ENCODE measurements at regions not wholly inside any gene's neighbourhood (a gene's known extent, or its start where the extent isn't known, plus 50 kb on each side); places are given as distances from the start of the nearest gene placed in this dataset.
"Not testable (repeated sequence)": the region's sequence is repeated elsewhere in the genome, so short reads cannot be mapped to it uniquely, and the experiment has no call there.

GRCh38 chr11:3537254-3537653 is 104.5 kb downstream of the ART5 start:
- not testable (repeated sequence) for TF ChIP-seq ZMYM4 (CRISPR knock-in tag; IDR thresholded peaks at IDR 0.05); POLR2A (IDR thresholded peaks at IDR 0.05; ENCODE audit: insufficient read depth in 1 of 2, low read depth in 2 of 2, low read length in 2 of 2); CTCF (CRISPR knock-in tag; IDR thresholded peaks at IDR 0.05); SP1 (IDR thresholded peaks at IDR 0.05); SP1 (CRISPR knock-in tag; IDR thresholded peaks at IDR 0.05); KLF11 (CRISPR knock-in tag; IDR thresholded peaks at IDR 0.05); SMAD1 (CRISPR knock-in tag; IDR thresholded peaks at IDR 0.05; ENCODE audit: borderline replicate concordance, low read depth); ZBTB7A (CRISPR knock-in tag; IDR thresholded peaks at IDR 0.05); TFAP4 (IDR thresholded peaks at IDR 0.05; ENCODE audit: borderline replicate concordance, low read depth); NCOA2 (CRISPR knock-in tag; IDR thresholded peaks at IDR 0.05); RNF2 (conservative IDR thresholded peaks at IDR 0.05; ENCODE audit: low read depth); IRF2 (CRISPR knock-in tag; IDR thresholded peaks at IDR 0.05); ZNF354B (CRISPR knock-in tag; IDR thresholded peaks at IDR 0.05)

Data from HepG2 (cell line).